ENCODE measurements at regions not wholly inside any gene's neighbourhood (a gene's known extent, or its start where the extent isn't known, plus 50 kb on each side); places are given as distances from the start of the nearest gene placed in this dataset.
"Not testable (repeated sequence)": the region's sequence is repeated elsewhere in the genome, so short reads cannot be mapped to it uniquely, and the experiment has no call there.

- no peak for DNase-seq
These were observed 138.7 kb downstream of the YTHDC2 start for GRCh38 chr5:113652161-113652560.

- no peak for DNase-seq
These were observed 141.3 kb downstream of the YTHDC2 start for GRCh38 chr5:113654828-113655227.

- peak; percentile 74 for DNase-seq
These were observed 146.7 kb downstream of the YTHDC2 start for GRCh38 chr5:113660206-113660605.

- peak; percentile 6 for DNase-seq
These were observed 147.3 kb downstream of the YTHDC2 start for GRCh38 chr5:113660706-113661250.

- no peak for DNase-seq
These were observed 150.5 kb downstream of the YTHDC2 start for GRCh38 chr5:113663879-113664541.

GRCh38 chr5:113673041-113673440 lies 159.5 kb downstream of the YTHDC2 start:
- DNase-seq: no peak

GRCh38 chr5:113675166-113675565 lies 161.7 kb downstream of the YTHDC2 start:
- no peak for DNase-seq

- no peak for DNase-seq
These were observed 164.7 kb downstream of the YTHDC2 start for GRCh38 chr5:113678202-113678601.

- DNase-seq: peak; percentile 89
These were observed 165.6 kb downstream of the YTHDC2 start for GRCh38 chr5:113678924-113679575.

- no peak for DNase-seq
These were observed 167.0 kb downstream of the YTHDC2 start for GRCh38 chr5:113680534-113680933.

- DNase-seq: peak; percentile 60
These were observed 169.1 kb downstream of the YTHDC2 start for GRCh38 chr5:113682497-113683136.

- DNase-seq: peak; percentile 17
These were observed 169.7 kb downstream of the YTHDC2 start for GRCh38 chr5:113683211-113683610.

- no peak for DNase-seq
These were observed 173.1 kb downstream of the YTHDC2 start for GRCh38 chr5:113686599-113686998.

- DNase-seq: no peak
These were observed 176.2 kb downstream of the YTHDC2 start for GRCh38 chr5:113689647-113690046.

GRCh38 chr5:113692466-113692865 lies 179.0 kb downstream of the YTHDC2 start:
- no peak for DNase-seq

- DNase-seq: peak; percentile 91
These were observed 179.5 kb downstream of the YTHDC2 start for GRCh38 chr5:113692891-113693457.

GRCh38 chr5:113693701-113694100 lies 180.2 kb downstream of the YTHDC2 start:
- no peak for DNase-seq

- DNase-seq: no peak
These were observed 181.1 kb downstream of the YTHDC2 start for GRCh38 chr5:113694576-113694975.

- DNase-seq: no peak
These were observed 189.8 kb downstream of the YTHDC2 start for GRCh38 chr5:113703266-113703665.

- DNase-seq: no peak
These were observed 192.2 kb downstream of the YTHDC2 start for GRCh38 chr5:113705657-113706056.

GRCh38 chr5:113713051-113713450 lies 199.6 kb downstream of the YTHDC2 start:
- no peak for DNase-seq

GRCh38 chr5:113715921-113716320 lies 202.4 kb downstream of the YTHDC2 start:
- not testable (repeated sequence) for DNase-seq

- no peak for DNase-seq
These were observed 206.1 kb downstream of the YTHDC2 start for GRCh38 chr5:113719549-113719948.

- no peak for DNase-seq
These were observed 207.7 kb downstream of the YTHDC2 start for GRCh38 chr5:113721171-113721570.

Measured in eye (tissue), 1 donor.